ENCODE measurements at regions not wholly inside any gene's neighbourhood (a gene's known extent, or its start where the extent isn't known, plus 50 kb on each side); places are given as distances from the start of the nearest gene placed in this dataset.
A peak's percentile ranks its signal among the peaks of the same experiment; 100 is the strongest.

GRCh38 chr6:16849280-16849987 lies 88.2 kb upstream of the ATXN1 start:
- DNase-seq (ENCODE audit: low spot score in 2 of 2) (no peak), ATAC-seq (replicated peaks; ENCODE audit: extremely low read depth, poor library complexity, severe bottlenecking) (peak; percentile 73)
- H3K9me3 Mint-ChIP-seq: no peaks in the 10 kb centered on the region
- H3K4me3 Mint-ChIP-seq: no peak overlapping the region
- no peaks in the 10 kb centered on the region for H3K36me3 Mint-ChIP-seq (ENCODE audit: insufficient read depth)
- H3K27me3 Mint-ChIP-seq: peaks cover 11% of the 10 kb centered on the region
- peaks cover 12% of the 10 kb centered on the region for H3K4me1 Mint-ChIP-seq
- H3K27ac Mint-ChIP-seq (ENCODE audit: low read depth): no peak overlapping the region

GRCh38 chr6:16846399-16846778 lies 85.1 kb upstream of the ATXN1 start:
- no peaks in the 10 kb centered on the region for H3K36me3 Mint-ChIP-seq (ENCODE audit: insufficient read depth)

GRCh38 chr6:16844183-16844582 lies 82.9 kb upstream of the ATXN1 start:
- Mint-ChIP-seq H3K9me3 (no peaks in the 10 kb centered on the region), H3K27me3 (no peaks in the 10 kb centered on the region), H3K4me1 (peaks cover 12% of the 10 kb centered on the region), H3K4me3 (no peak overlapping the region), H3K27ac (ENCODE audit: low read depth) (no peak overlapping the region), H3K36me3 (ENCODE audit: insufficient read depth) (peaks cover 2% of the 10 kb centered on the region)
- no peak for DNase-seq (ENCODE audit: low spot score in 2 of 2)
- no peak for ATAC-seq (replicated peaks; ENCODE audit: extremely low read depth, poor library complexity, severe bottlenecking)

More at GRCh38 chr6:16846399-16846778, 85.1 kb upstream of the ATXN1 start:
- no peak overlapping the region for H3K27ac Mint-ChIP-seq (ENCODE audit: low read depth)
- no peak overlapping the region for H3K4me3 Mint-ChIP-seq
- DNase-seq (ENCODE audit: low spot score in 2 of 2) (no peak), ATAC-seq (replicated peaks; ENCODE audit: extremely low read depth, poor library complexity, severe bottlenecking) (no peak)
- no peaks in the 10 kb centered on the region for H3K27me3 Mint-ChIP-seq
- H3K9me3 Mint-ChIP-seq: no peaks in the 10 kb centered on the region
- peaks cover 12% of the 10 kb centered on the region for H3K4me1 Mint-ChIP-seq

GRCh38 chr6:16842676-16843075 lies 81.4 kb upstream of the ATXN1 start:
- Mint-ChIP-seq H3K27ac (ENCODE audit: low read depth) (no peak overlapping the region), H3K27me3 (no peaks in the 10 kb centered on the region), H3K36me3 (ENCODE audit: insufficient read depth) (peaks cover 2% of the 10 kb centered on the region), H3K4me1 (peaks cover 18% of the 10 kb centered on the region), H3K9me3 (no peaks in the 10 kb centered on the region), H3K4me3 (no peak overlapping the region)
- no peak for ATAC-seq (replicated peaks; ENCODE audit: extremely low read depth, poor library complexity, severe bottlenecking)
- no peak for DNase-seq (ENCODE audit: low spot score in 2 of 2)

- ATAC-seq (replicated peaks; ENCODE audit: extremely low read depth, poor library complexity, severe bottlenecking): no peak
- Mint-ChIP-seq H3K9me3 (no peaks in the 10 kb centered on the region), H3K27ac (ENCODE audit: low read depth) (no peak overlapping the region), H3K4me3 (no peak overlapping the region), H3K36me3 (ENCODE audit: insufficient read depth) (peaks cover 2% of the 10 kb centered on the region), H3K27me3 (no peaks in the 10 kb centered on the region), H3K4me1 (peaks cover 33% of the 10 kb centered on the region)
- DNase-seq (ENCODE audit: low spot score in 2 of 2): no peak
These were observed 80.0 kb upstream of the ATXN1 start for GRCh38 chr6:16841241-16841640.

- Mint-ChIP-seq H3K9me3 (no peaks in the 10 kb centered on the region), H3K27me3 (no peaks in the 10 kb centered on the region), H3K27ac (ENCODE audit: low read depth) (no peak overlapping the region), H3K4me1 (peaks cover 36% of the 10 kb centered on the region), H3K36me3 (ENCODE audit: insufficient read depth) (peaks cover 2% of the 10 kb centered on the region), H3K4me3 (no peak overlapping the region)
- DNase-seq (ENCODE audit: low spot score in 2 of 2): no peak
- ATAC-seq (replicated peaks; ENCODE audit: extremely low read depth, poor library complexity, severe bottlenecking): no peak
These were observed 79.5 kb upstream of the ATXN1 start for GRCh38 chr6:16840725-16841124.

GRCh38 chr6:16840291-16840690 lies 79.0 kb upstream of the ATXN1 start:
- ATAC-seq (replicated peaks; ENCODE audit: extremely low read depth, poor library complexity, severe bottlenecking) (no peak), DNase-seq (ENCODE audit: low spot score in 2 of 2) (no peak)
- H3K4me1 Mint-ChIP-seq: peaks cover 36% of the 10 kb centered on the region
- no peak overlapping the region for H3K4me3 Mint-ChIP-seq
- no peak overlapping the region for H3K27ac Mint-ChIP-seq (ENCODE audit: low read depth)
- no peaks in the 10 kb centered on the region for H3K9me3 Mint-ChIP-seq
- no peaks in the 10 kb centered on the region for H3K27me3 Mint-ChIP-seq
- H3K36me3 Mint-ChIP-seq (ENCODE audit: insufficient read depth): peaks cover 2% of the 10 kb centered on the region

- Mint-ChIP-seq H3K27ac (ENCODE audit: low read depth) (no peak overlapping the region), H3K9me3 (no peaks in the 10 kb centered on the region), H3K4me1 (peaks cover 36% of the 10 kb centered on the region), H3K4me3 (no peak overlapping the region), H3K36me3 (ENCODE audit: insufficient read depth) (peaks cover 2% of the 10 kb centered on the region), H3K27me3 (no peaks in the 10 kb centered on the region)
- ATAC-seq (replicated peaks; ENCODE audit: extremely low read depth, poor library complexity, severe bottlenecking): no peak
- no peak for DNase-seq (ENCODE audit: low spot score in 2 of 2)
These were observed 78.4 kb upstream of the ATXN1 start for GRCh38 chr6:16839631-16840179.

- DNase-seq (ENCODE audit: low spot score in 2 of 2): no peak
- Mint-ChIP-seq H3K27ac (ENCODE audit: low read depth) (peak overlapping the region; percentile 84), H3K4me3 (peak overlapping the region; percentile 83), H3K36me3 (ENCODE audit: insufficient read depth) (peaks cover 2% of the 10 kb centered on the region), H3K27me3 (no peaks in the 10 kb centered on the region), H3K4me1 (peaks cover 36% of the 10 kb centered on the region), H3K9me3 (no peaks in the 10 kb centered on the region)
- peak; percentile 83 for ATAC-seq (replicated peaks; ENCODE audit: extremely low read depth, poor library complexity, severe bottlenecking)
These were observed 76.1 kb upstream of the ATXN1 start for GRCh38 chr6:16837217-16837972.

- H3K4me3 Mint-ChIP-seq: peak overlapping the region; percentile 83
- no peaks in the 10 kb centered on the region for H3K27me3 Mint-ChIP-seq
- DNase-seq (ENCODE audit: low spot score in 2 of 2) (no peak), ATAC-seq (replicated peaks; ENCODE audit: extremely low read depth, poor library complexity, severe bottlenecking) (peak; percentile 70)
- peaks cover 4% of the 10 kb centered on the region for H3K36me3 Mint-ChIP-seq (ENCODE audit: insufficient read depth)
- H3K4me1 Mint-ChIP-seq: peaks cover 36% of the 10 kb centered on the region
- H3K9me3 Mint-ChIP-seq: no peaks in the 10 kb centered on the region
- H3K27ac Mint-ChIP-seq (ENCODE audit: low read depth): peak overlapping the region; percentile 84
These were observed 75.1 kb upstream of the ATXN1 start for GRCh38 chr6:16836144-16836981.

- Mint-ChIP-seq H3K9me3 (no peaks in the 10 kb centered on the region), H3K27me3 (no peaks in the 10 kb centered on the region), H3K36me3 (ENCODE audit: insufficient read depth) (peaks cover 2% of the 10 kb centered on the region), H3K4me1 (peaks cover 29% of the 10 kb centered on the region), H3K4me3 (no peak overlapping the region), H3K27ac (ENCODE audit: low read depth) (no peak overlapping the region)
- ATAC-seq (replicated peaks; ENCODE audit: extremely low read depth, poor library complexity, severe bottlenecking) (no peak), DNase-seq (ENCODE audit: low spot score in 2 of 2) (no peak)
These were observed 73.0 kb upstream of the ATXN1 start for GRCh38 chr6:16834242-16834641.

GRCh38 chr6:16832721-16833120 lies 71.5 kb upstream of the ATXN1 start:
- Mint-ChIP-seq H3K36me3 (ENCODE audit: insufficient read depth) (peaks cover 2% of the 10 kb centered on the region), H3K4me1 (peaks cover 18% of the 10 kb centered on the region), H3K4me3 (no peak overlapping the region)

More at GRCh38 chr6:16832721-16833120, 71.5 kb upstream of the ATXN1 start:
- DNase-seq (ENCODE audit: low spot score in 2 of 2): no peak
- H3K9me3 Mint-ChIP-seq: no peaks in the 10 kb centered on the region
- no peaks in the 10 kb centered on the region for H3K27me3 Mint-ChIP-seq
- no peak for ATAC-seq (replicated peaks; ENCODE audit: extremely low read depth, poor library complexity, severe bottlenecking)
- H3K27ac Mint-ChIP-seq (ENCODE audit: low read depth): no peak overlapping the region

Measured in central memory CD8-positive, alpha-beta T cell (primary cell).